GM12878 (cell line): ENCODE measurements at regions not wholly inside any gene's neighbourhood (a gene's known extent, or its start where the extent isn't known, plus 50 kb on each side); places are given as distances from the start of the nearest gene placed in this dataset.

ENCODE experiments used
- ATAC-seq: fragments of 200-7000 bp; cut with Tn5 transposase; 3 replicates; pipeline ENCODE4 v1.9.1; 2020; ENCODE audit warnings: mild to moderate bottlenecking, moderate library complexity
- BruUV-seq: library from RNA; stranded (reverse); fragments of 400-500 nt; replicated peaks from 2 replicates; lab custom pipeline; 2021; lab: Mats Ljungman, UMichigan
- CTCF ChIA-PET: fragments of 300-600 bp; sonication (Branson Sonifier 250); formaldehyde crosslinking; extraction: SDS; loops from one replicate; lab custom pipeline; 2021; ENCODE audit warnings: inconsistent platforms; lab: Yijun Ruan, JAX
- POLR2A ChIA-PET: fragments of 350-600 bp; formaldehyde crosslinking; extraction: SDS; loops from one replicate; lab custom pipeline; 2021; ENCODE audit warnings: inconsistent platforms; lab: Charles Lee
- RAD21 ChIA-PET: fragments of 300-600 bp; sonication (Branson Sonifier 250); formaldehyde crosslinking; loops from one replicate; lab custom pipeline; 2023; ENCODE audit warnings: antibody characterized with exemption; ENCODE audit not compliant: unreplicated experiment; lab: Charles Lee
- SMC1A ChIA-PET: fragments of 300-600 bp; sonication (Branson Sonifier 250); formaldehyde crosslinking; loops from one replicate; lab custom pipeline; 2023; ENCODE audit not compliant: unreplicated experiment, uncharacterized antibody; lab: Charles Lee
- DNase-seq: peaks from one replicate; pipeline ENCODE4 v3.0.0-alpha.2; 2011; ENCODE audit warnings: low read depth, low spot score
- FAIRE-seq: peaks from 3 replicates; lab custom pipeline; 2011; peaks lifted over from hg19 to GRCh38; lab: Jason Lieb, UNC
- H2AFZ ChIP-seq: 2 replicates; pipeline ENCODE4 v1.6.0; 2011; ENCODE audit warnings: low read depth, low read length, control low read depth; ENCODE audit not compliant: control insufficient read depth
- H3K27ac ChIP-seq: 2 replicates; pipeline ENCODE4 v1.5.1; 2011; ENCODE audit warnings: control low read depth; ENCODE audit not compliant: control insufficient read depth, insufficient read depth
- H3K27me3 ChIP-seq, 2 experiments: replicated peaks in 1 of 2; 2 replicates each; pipeline versions ENCODE4 v1.6.0 to v1.6.1; 2011; ENCODE audit warnings: low read length in 1 of 2; ENCODE audit not compliant: control insufficient read depth in 2 of 2, insufficient read depth in 2 of 2
- H3K36me3 ChIP-seq, 2 experiments: 2 replicates each; pipeline ENCODE4 v1.5.1; 2011; ENCODE audit warnings: low read length in 1 of 2; ENCODE audit not compliant: control insufficient read depth in 2 of 2, insufficient read depth in 2 of 2
- H3K4me1 ChIP-seq: 2 replicates; pipeline ENCODE4 v1.6.1; 2011; ENCODE audit warnings: mild to moderate bottlenecking, low read length, moderate library complexity, mixed read lengths; ENCODE audit not compliant: control insufficient read depth, insufficient read depth
- H3K4me2 ChIP-seq: 2 replicates; pipeline ENCODE4 v1.6.0; 2011; ENCODE audit warnings: control low read depth; ENCODE audit not compliant: control insufficient read depth, insufficient read depth
- H3K4me3 ChIP-seq: fragments of 200-600 bp; sonication (generic); 2 replicates; pipeline ENCODE4 v1.5.1; 2016
- H3K79me2 ChIP-seq: 2 replicates; pipeline ENCODE4 v1.6.0; 2011; ENCODE audit warnings: low read length; ENCODE audit not compliant: control insufficient read depth, insufficient read depth
- H3K9ac ChIP-seq: 2 replicates; pipeline ENCODE4 v1.8.0; 2011; ENCODE audit warnings: low read length, control low read depth, mixed read lengths; ENCODE audit not compliant: control insufficient read depth, insufficient read depth
- H3K9me3 ChIP-seq: replicated peaks from 3 replicates; pipeline ENCODE4 v1.5.1; 2011; ENCODE audit warnings: mild to moderate bottlenecking, low read length; ENCODE audit not compliant: control insufficient read depth, insufficient read depth
- H4K20me1 ChIP-seq: 2 replicates; pipeline ENCODE4 v1.6.0; 2011; ENCODE audit not compliant: control insufficient read depth, insufficient read depth
- BCL11A ChIP-seq: IDR thresholded peaks from 2 replicates; pipeline ENCODE4 v1.6.1; 2011; ENCODE audit warnings: low read depth, low read length
- E2F4 ChIP-seq: IDR thresholded peaks from 2 replicates; pipeline ENCODE4 v1.6.1; 2012; ENCODE audit warnings: low read depth, low read length, improper control_type of control experiment
- EZH2 ChIP-seq: IDR thresholded peaks from 2 replicates; pipeline ENCODE4 v1.6.1; 2012; ENCODE audit warnings: low read depth, mild to moderate bottlenecking, control low read depth, inconsistent platforms, low read length, borderline replicate concordance; ENCODE audit not compliant: control insufficient read depth
- FOXM1 ChIP-seq: IDR thresholded peaks from 2 replicates; pipeline ENCODE4 v1.6.1; 2012; ENCODE audit warnings: low read depth, mild to moderate bottlenecking, inconsistent platforms, low read length, moderate library complexity
- KDM1A ChIP-seq: fragments of 200-600 bp; sonication (generic); IDR thresholded peaks from 2 replicates; pipeline ENCODE4 v1.6.1; 2016; ENCODE audit warnings: borderline replicate concordance
- MEF2A ChIP-seq: IDR thresholded peaks from 2 replicates; pipeline ENCODE4 v1.6.1; 2011; ENCODE audit warnings: low read depth, mild to moderate bottlenecking, low read length, moderate library complexity; ENCODE audit not compliant: insufficient read depth
- MYC ChIP-seq: IDR thresholded peaks from 2 replicates; pipeline ENCODE4 v1.6.1; 2011; ENCODE audit warnings: mild to moderate bottlenecking, low read length, moderate library complexity, inconsistent platforms; ENCODE audit not compliant: insufficient read depth, insufficient replicate concordance, insufficient read length, severe bottlenecking
- PML ChIP-seq: IDR thresholded peaks from 2 replicates; pipeline ENCODE4 v1.6.1; 2012; ENCODE audit warnings: low read length, inconsistent platforms
- SIN3A ChIP-seq: IDR thresholded peaks from 2 replicates; pipeline ENCODE4 v1.6.1; 2012; ENCODE audit warnings: low read depth, low read length, improper control_type of control experiment
- SIX5 ChIP-seq: IDR thresholded peaks from 2 replicates; pipeline ENCODE4 v1.6.1; 2011; ENCODE audit warnings: mild to moderate bottlenecking, low read depth, low read length, moderate library complexity; ENCODE audit not compliant: severe bottlenecking
- SPI1 ChIP-seq: IDR thresholded peaks from 2 replicates; pipeline ENCODE4 v1.6.1; 2011; ENCODE audit warnings: low read depth, mild to moderate bottlenecking, low read length, moderate library complexity, borderline replicate concordance; ENCODE audit not compliant: insufficient read depth
- USF1 ChIP-seq: IDR thresholded peaks from 2 replicates; pipeline ENCODE4 v1.6.1; 2011; ENCODE audit warnings: borderline replicate concordance, low read depth, mild to moderate bottlenecking, moderate library complexity, mixed read lengths, low read length; ENCODE audit not compliant: insufficient read depth; ENCODE audit errors: extremely low read length
- WGBS: methylation state at CpG from one replicate; pipeline ENCODE4 v1.1.6; 2016; ENCODE audit warnings: low lambda C conversion rate; ENCODE audit not compliant: insufficient replicate concordance, insufficient coverage; ENCODE audit errors: missing lambda C conversion rate; 5-methylcytosine and 5-hydroxymethylcytosine counted together
- in situ Hi-C: fragments of 300-500 bp; cut with MboI; formaldehyde crosslinking; loops from 9 replicates; pipeline ENCODE4 v1.14.3; 2018; ENCODE audit warnings: mixed read lengths
- intact Hi-C: fragments of 100-400 bp; cut with micrococcal nuclease; formaldehyde crosslinking; loops from one replicate; pipeline ENCODE4 v1.14.2; 2022; ENCODE audit not compliant: unreplicated experiment
- TF ChIP-seq, protein P1 (sequence below): fragments of 150-350 bp; IDR thresholded peaks from 2 replicates; pipeline ENCODE4 v1.6.1; 2014; ENCODE audit warnings: mild to moderate bottlenecking, low read depth, low read length

DNA sequence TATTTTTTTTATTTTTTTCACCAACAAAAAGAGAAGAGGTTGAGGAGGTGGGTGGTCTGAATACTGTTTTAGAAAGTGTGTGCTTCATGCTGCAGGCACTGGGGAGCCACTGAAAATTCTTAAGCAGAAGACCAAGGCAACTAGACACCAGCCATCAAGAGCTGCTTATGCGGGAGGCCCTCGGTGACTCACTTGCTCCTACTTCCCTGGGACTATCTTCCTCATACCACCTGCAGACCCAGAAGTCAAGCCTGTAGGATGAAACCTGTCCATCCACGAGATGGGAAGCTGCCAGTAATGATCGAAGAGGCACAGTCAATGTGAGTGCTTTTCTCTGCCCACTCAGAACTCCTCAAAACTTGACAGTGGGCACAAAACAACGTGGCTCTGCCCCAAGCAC is 125.8 kb upstream of the SLC44A1 start:
- BruUV-seq, result no TSS peak
- ChIA-PET CTCF (no interaction called here), RAD21 (no interaction called here), POLR2A (no interaction called here), SMC1A (no interaction called here)
- TF ChIP-seq BCL11A (no peak), FOXM1 (no peak), E2F4 (no peak), MYC (no peak), MEF2A (no peak), SPI1 (no peak), KDM1A (no peak), SIN3A (no peak), SIX5 (no peak), PML (no peak), USF1 (no peak), EZH2 (no peak)
- TF ChIP-seq, protein P1, sequence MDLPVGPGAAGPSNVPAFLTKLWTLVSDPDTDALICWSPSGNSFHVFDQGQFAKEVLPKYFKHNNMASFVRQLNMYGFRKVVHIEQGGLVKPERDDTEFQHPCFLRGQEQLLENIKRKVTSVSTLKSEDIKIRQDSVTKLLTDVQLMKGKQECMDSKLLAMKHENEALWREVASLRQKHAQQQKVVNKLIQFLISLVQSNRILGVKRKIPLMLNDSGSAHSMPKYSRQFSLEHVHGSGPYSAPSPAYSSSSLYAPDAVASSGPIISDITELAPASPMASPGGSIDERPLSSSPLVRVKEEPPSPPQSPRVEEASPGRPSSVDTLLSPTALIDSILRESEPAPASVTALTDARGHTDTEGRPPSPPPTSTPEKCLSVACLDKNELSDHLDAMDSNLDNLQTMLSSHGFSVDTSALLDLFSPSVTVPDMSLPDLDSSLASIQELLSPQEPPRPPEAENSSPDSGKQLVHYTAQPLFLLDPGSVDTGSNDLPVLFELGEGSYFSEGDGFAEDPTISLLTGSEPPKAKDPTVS, result no peak
- DNase-seq (no peak), ATAC-seq (no peak), FAIRE-seq (no peak)
- Histone ChIP-seq H3K79me2 (no peaks in the 10 kb centered on the region), H3K9ac (no peak overlapping the region), H3K4me1 (peaks cover 14% of the 10 kb centered on the region), H3K36me3 (no peaks in the 10 kb centered on the region), H4K20me1 (no peaks in the 10 kb centered on the region), H3K27me3 (no peaks in the 10 kb centered on the region), H3K4me3 (no peak overlapping the region), H3K9me3 (no peaks in the 10 kb centered on the region), H3K27ac (no peak overlapping the region), H2AFZ (no peak overlapping the region), H3K4me2 (no peak overlapping the region)
- in situ Hi-C loops (no loop called here), intact Hi-C loops (no loop called here)
- 53% methylated on average over 5 of the region's 5 CpGs for WGBS
